ENCODE measurements at regions not wholly inside any gene's neighbourhood (a gene's known extent, or its start where the extent isn't known, plus 50 kb on each side); places are given as distances from the start of the nearest gene placed in this dataset.
"Not testable (repeated sequence)": the region's sequence is repeated elsewhere in the genome, so short reads cannot be mapped to it uniquely, and the experiment has no call there.

DNA sequence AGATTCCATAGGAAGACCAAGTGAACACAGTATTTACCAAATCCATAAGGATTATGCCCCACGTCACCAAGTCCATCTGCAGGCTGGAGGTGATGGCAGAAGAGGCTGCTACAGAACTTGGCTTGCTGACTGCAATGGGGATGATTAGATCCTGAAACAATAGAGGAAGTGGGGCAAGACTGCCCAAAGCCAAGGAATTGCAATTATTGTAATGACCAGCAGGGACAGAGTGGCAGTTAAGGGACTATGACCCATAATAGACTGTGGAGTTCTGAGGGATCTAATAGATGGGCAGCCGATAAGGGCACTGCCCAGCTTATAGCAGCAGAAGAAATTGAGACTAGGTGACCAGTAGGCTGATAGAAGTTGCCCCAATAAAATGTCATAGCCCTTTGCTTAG, 108.4 kb downstream of the MINAR1 start:
- peak; percentile 26 for DNase-seq

DNA sequence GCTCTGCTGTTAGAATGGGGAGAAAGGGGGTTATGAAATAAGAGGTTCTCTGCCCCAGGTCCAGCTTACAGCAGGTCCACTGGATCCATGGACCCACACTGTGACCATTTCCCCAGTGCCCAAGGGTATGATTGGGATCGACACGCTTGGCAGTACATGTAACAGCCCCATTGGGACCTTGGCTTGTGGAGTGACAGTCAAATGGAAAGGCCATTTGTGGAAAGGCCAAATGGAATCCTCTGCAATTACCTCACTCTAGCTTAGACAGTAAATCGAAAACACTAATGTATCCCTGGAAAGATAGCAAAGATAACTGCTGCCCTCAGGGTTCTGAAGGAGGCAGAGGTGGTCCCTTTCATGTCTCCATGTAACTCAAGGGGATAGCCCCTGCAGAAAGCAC, 109.1 kb downstream of the MINAR1 start:
- no peak for DNase-seq

DNA sequence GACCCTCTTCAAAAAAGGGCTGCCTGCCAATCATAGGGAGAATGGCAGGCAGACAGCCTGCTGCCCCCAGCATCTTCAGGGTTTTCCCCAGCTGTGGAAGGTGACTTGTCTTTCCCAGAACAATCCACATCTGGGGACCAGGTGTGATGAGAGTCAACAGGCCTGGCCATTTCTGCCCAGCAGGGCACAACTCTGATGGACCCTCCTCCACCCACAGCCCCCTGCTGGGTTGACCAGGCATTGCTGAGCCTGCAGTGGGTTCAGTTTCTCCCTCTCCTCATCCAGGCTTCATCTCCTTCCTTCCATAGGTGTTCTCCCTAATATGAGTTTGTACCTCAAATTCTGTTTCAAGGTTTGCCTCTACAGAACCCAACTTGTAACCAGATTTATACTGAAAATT, 111.0 kb downstream of the MINAR1 start:
- DNase-seq: no peak

DNA sequence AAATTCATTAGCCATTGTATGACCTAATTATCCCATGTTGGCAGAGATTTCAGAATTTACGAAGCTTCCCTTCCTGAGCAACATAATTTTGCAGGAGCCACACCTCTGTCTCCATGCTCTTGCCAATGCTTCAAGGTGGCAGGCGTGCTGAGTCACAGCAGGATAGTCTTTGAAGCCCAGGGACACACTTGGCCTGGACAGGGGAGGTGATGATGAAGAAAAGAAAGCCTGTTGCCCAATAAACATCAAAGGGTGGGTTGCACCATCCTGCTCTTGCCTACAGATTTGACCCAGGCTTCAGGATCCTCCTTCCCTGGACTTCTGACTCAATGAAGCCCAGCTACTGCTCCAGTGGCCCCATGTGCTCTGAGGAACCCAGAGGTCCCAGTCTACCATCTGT, 117.1 kb downstream of the MINAR1 start:
- DNase-seq: no peak

DNA sequence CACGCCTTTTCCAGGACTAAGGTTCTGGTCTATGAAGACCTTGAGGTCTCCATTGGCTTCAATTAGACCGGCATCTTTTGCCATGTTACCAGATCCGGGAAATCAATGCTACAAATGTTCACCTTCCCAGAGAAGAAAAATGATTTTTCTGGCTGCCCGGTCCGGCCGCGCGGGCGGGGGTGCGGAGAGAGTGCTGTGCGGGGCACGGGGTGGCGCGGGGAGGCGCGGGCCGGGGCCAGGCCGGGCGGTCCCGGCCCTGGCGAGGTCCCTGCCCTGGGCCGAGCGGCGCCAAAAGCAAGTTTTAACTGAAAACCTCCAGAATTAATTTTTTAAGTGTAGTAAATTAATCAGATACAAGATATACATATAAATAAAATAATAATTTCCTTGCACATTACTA, 128.2 kb downstream of the MINAR1 start:
- no peak for DNase-seq

DNA sequence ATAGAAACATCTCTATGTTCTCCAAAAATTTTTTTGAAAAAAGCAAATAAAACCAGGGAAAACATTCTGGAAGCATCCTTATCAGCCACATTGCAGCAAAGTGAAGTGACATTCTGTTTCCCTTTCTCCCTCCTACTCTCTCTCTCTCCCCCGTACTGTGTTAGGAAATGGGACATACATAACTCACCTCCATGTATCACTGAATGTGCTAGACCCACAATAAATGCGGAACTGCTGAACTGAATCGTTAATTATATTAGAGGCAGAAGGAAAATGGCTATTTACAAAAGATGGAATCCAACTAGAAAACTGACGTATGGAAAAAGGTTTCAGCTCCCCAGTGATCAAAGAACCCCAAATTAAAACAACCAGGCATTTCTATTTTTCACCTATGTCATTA, 129.8 kb downstream of the MINAR1 start:
- DNase-seq: no peak

DNA sequence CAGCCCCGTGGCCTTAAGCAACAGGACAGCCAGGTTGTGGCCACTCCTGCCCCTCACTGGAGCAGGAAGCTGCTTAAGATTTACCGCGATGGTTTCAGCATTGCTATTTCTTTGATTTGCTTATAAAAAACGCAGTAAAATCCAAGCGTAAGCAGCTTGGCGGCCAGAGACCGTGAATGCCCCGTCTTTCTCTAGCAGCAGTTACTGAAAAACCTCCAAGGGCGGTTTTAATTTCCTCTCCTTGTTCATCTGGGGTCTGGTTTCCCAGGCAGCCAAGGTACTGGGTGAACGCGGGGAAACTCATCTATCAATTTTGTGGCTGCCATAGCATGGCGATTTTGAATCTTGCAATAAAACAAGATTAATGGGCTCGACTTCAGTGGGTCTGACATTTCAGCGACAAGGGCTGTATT, 130.3 kb downstream of the MINAR1 start:
- no peak for DNase-seq

DNA sequence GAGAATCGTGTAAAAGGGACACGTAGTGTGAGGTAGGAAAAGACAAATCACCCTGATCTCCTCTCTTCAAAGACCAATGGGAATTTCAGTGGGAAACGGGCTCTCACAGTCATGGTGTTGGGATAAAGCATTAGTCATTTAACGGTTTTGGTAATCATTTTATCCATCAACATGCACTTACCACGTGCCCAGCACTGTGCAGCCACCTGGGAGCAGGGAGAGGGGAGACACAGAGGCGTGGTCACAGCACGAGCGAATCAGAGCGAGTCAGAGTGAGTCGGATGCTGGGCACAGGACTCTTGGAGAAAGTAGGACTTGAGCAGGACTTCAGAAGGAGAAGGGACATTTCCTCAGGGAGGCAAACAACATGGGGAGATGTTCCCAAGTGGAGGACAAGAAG, 130.8 kb downstream of the MINAR1 start:
- no peak for DNase-seq

DNA sequence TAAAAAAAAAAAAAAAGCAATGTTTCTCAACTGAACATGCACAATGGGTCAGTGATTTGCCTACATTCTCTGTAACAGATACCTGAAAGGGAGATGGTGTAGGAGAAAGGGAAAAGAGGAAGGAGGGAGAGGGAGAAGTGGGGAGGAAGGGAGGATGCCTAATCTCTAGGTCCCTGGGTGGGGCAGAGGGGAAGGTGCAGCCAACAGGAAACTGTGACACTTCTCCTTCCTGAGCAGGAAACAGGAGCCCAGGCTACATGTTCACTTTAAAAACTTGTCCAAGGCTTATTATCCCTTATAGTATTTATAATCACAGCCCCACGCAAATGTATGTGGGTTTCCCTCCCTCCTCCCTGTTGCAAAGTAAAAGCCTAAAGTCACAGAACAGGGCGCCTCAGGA, 137.9 kb downstream of the MINAR1 start:
- no peak for DNase-seq

DNA sequence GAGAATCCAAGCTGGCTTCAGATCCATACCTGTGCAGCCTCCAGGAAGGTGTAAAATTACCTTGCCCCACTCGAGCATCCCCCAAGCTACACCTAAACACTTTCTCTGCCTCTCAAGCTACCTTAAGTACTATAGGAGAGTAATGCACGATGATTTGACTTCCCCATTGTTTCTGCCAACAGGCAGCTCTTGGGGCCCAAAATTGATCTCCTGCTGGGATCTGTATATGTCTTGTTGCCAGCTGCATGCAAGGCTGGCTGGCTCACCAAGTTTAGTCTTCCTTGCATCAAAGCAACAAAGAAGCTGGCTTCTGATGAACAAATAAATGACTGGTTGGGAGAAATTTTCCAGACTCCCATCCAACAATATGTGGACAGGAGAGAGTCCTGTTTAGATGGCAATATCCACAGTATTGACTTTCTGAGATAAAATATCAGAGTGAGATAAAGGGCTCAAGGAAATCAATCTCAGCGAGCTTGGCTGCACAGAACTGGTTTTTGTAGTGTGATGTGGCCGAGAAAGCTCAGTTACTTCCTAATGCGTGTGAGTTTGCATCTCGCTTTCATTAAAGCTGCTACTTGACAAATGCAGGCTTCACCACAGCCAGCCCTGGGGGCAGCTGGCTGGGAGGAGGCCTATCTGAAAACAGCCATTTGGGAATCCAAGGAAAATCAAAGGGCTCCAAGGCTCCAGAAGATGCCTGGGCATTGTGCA, 140.7 kb downstream of the MINAR1 start:
- no peak for DNase-seq

DNA sequence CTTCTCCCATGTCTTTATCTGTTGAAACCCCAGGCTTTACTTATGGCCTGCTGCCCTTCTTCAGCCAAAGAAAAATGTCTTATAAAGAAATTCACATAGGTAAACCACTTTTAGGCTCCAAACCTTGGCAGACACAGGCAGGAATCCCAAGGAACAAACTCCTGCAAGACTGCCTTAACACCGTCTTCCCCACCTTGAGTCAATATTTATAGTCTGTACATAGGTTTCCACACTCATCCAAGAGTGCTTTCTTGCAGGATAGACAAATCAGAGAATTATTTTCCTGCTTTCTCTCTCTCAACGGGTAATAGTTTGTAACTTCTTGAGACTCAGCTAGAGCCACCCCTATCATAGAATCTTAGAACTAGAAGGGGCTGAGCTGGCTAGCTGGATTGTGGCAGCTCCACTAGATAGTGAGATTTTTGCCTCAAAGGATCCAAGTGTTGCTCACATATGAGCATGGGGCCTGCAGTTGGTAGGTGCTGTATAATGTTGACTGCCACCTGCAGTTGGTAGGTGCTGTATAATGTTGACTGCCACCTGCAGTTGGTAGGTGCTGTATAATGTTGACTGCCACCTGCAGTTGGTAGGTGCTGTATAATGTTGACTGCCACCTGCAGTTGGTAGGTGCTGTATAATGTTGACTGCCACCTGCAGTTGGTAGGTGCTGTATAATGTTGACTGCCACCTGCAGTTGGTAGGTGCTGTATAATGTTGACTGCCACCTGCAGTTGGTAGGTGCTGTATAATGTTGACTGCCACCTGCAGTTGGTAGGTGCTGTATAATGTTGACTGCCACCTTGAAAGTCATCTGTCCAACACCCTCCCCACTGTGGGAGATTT, 142.5 kb downstream of the MINAR1 start:
- not testable (repeated sequence) for DNase-seq

DNA sequence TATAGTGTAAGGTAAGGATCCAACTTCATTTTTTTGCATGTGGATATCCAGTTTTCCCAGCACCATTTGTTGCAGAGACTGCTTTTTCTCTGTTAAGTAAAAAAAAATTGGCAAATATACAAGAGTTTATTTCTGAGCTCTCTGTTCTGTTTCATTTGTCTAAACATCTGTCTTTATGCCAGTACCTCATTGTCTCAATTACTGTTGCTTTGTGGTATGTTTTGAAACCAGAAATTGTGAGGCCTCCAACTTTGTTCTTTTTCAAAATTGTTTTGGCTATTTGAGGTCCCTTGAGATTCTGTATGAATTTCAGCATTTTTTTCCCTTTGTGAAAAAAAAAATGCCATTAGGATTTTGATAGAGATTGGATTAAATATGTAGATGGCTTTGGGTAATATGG, 150.5 kb downstream of the MINAR1 start:
- DNase-seq: no peak

DNA sequence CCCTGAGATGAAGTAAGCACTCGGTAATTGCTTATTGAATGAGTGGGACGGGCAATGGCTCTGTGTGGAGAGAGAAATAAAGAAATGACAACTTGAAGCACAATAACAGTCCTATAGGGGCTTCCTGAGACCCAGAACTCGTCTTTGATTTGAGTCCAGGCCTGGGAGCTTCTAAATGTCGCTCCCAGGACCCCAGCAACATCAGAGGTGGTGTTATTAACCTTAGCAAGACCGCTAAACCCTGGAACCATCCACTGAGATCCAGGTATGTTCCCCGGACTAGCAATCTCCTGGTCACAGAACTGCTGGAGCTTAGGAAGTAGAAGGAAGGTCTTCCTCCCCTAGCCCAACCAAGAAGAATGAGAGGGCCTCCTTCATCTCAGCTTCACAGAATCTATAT, 160.0 kb downstream of the MINAR1 start:
- no peak for DNase-seq

DNA sequence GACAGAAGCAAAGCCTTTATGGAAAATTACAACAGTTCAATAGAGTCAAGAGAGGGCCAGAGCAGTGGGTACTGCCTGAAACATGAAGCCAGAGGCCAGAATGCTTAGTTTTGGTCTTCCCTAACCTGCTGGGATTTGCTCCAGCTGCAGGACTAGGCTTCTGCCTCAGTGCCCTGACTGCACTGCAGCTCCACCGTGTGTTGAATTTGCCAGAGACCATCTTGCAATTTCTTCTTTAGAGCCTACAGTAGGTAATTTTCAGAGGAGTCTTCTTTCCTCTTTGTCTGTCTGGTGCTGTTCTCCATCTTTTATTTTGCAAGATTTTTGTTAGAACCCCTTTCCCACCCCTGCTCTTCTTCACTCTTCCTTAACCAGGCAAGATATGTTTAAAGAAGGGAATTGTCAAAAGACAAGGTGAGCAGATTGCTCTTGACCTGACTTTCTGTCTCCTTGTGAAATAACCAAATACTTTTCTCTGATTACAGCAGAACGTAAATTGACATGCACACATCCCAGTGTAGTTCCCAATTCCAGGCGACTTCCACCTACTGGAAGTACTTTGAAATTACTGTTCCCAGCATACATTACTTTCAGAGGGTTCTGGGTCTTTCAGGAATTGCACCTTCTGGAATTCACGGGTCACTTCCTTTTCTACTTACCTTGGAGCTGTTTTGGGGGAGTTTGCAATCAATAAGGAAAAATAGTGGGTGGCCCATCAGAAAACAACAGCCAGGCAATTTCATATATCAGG, 161.2 kb downstream of the MINAR1 start:
- DNase-seq: no peak

DNA sequence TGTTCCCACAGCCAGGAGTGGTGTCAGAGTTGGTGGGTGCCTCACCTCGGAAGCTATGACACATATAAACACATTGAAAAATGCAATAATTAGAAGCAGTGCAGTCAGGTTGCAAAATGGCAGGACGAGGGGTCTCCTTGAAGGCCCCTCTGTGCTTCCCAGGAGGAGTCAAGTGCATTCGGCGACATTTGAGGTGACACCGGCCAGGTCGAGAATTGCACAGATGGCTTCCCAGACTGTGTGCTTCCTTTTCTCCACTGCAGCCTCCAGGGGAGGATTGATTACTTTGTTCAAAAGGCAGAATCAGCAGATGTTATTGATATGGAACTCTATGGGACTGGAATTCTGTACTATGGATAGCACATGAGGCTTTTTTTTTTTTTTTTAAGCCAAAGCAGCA, 163.2 kb downstream of the MINAR1 start:
- no peak for DNase-seq

DNA sequence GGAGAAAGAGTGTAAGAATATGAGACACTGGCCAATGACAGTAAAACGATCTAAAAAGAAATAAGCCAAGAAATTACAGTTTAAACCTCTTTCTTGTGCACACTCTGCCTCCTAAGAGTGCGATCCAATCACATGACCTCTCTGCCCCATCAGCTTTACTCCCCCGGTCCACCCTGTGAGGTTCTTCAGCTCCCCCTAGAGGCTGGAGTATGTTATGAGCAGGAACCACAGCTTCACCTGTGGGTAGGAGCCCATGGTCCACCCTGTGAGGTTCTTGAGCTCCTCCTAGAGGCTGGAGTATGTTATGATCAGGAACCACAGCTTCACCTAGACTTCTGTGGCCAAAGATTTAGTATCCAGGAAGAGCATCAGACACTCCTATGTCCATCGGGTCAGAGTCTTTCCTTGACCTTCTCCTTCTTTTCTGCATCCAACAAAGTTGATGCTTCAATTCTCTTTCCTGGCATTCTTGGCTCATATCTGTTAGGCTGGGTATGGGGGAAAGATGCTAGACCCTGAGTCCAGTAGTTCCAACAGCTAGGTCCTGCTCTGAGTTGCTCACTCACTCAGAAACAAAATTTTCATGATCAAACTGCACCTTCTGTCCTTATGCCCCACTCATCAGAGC, 164.0 kb downstream of the MINAR1 start:
- peak; percentile 95 for DNase-seq

DNA sequence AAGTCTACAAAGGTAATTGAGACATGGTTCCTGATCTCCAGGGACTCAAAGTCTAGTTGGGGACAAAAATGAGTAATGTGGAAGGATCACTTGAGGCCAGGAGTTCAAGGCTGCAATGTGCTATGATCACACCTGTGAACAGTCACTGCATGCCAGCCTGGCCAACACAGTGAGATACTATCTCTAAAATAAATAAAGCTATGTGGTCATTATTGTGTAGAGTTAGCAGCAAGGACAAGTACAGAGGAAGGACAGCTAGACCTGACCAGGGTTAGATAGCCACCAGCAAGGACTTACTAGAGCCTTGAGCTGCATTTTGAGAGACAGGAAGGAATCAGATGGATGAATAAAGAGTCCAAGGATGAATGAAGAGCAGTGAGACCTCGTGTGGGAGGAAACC, 166.5 kb downstream of the MINAR1 start:
- no peak for DNase-seq

DNA sequence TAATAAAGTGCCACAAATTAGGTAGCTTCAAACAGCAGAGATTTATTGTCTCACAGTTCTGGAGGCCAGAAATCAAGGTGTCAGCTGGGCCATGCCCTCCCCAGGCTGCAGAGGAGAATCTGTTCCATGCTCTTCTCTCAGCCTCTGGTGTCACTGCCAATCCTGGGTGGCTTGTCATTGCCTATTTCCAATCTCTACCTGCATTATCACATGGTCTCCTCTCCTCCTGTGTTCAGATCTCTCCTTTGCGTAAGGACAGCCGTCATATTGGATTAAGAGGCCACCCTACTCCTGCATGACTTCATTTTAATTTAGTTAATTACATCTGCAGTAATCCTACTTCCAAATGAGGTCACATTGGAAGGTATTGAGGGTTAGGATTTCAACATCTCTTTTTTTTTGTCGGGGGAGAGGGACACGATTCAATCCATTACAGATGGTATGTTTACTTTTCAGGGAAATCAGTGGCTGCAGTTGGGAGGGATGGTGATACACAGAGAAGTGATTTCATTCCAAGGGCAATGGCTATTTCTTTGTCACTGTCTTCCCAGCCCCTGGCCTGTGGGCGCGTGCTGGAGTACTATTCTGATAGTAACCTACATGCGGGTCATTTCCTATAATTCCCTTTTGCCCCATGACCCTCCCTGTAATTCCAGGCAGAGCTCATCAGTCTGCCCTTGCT, 169.4 kb downstream of the MINAR1 start:
- no peak for DNase-seq

DNA sequence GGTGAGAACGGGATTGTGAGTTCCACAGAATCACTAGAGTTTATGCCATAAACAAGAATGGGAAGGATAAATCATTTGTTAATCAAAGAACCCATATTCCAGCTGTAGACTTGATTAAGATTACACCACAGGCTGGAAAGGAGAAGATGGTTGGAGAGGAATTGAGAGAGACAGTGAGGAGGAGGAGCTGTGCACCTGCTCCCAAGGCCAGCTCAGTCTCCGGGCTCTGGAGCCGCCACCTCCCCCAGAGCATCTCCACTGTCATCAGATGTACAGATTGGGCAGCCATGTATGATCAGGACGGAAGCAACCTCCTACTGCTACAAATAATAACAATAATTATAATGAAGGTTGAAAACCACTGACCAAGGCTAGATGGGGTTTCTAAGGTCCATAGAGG, 170.0 kb downstream of the MINAR1 start:
- DNase-seq: no peak

DNA sequence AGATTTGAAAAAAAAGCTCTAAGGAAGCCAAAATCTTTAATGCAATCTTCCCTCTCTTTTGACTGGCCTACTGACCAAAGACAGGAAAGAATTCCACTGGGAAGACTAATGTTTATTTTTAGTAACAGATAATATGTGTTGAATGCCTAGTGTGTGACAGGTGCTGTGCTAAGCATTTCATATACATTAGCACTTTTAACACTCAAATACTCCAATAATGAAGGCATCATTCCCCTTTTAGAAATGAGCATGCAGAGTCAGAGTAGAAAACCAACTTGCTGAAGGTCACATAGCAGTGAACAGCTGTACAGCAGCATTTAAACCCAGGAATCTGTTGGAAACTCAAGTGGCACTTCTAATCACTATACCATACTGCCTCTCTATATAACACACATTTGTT, 170.6 kb downstream of the MINAR1 start:
- DNase-seq: no peak

DNA sequence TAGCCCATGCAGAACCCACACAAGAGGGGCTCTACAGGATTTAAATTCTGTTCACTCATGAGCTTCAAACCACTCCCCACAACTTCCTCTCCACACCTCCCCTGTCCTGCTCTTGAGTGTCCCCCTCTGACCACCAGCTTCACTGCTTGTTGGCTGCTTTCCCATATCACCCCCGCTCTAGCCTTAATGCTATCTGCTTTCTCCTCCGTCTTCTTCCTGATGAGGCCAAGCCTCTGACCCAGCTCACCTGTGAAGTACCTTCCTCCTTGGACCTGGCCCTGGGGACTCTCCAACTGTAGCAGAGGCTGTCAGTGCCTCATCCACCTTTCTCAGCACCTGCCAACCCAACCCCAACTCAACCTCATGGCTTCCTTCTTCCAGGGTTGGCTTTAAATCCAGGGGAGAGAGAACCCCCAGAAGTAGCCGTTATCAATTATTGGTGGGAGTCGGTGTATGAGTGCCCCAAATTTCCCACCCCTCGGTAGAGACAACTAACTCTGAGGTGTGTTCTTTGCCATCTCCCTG, 174.8 kb downstream of the MINAR1 start:
- no peak for DNase-seq

DNA sequence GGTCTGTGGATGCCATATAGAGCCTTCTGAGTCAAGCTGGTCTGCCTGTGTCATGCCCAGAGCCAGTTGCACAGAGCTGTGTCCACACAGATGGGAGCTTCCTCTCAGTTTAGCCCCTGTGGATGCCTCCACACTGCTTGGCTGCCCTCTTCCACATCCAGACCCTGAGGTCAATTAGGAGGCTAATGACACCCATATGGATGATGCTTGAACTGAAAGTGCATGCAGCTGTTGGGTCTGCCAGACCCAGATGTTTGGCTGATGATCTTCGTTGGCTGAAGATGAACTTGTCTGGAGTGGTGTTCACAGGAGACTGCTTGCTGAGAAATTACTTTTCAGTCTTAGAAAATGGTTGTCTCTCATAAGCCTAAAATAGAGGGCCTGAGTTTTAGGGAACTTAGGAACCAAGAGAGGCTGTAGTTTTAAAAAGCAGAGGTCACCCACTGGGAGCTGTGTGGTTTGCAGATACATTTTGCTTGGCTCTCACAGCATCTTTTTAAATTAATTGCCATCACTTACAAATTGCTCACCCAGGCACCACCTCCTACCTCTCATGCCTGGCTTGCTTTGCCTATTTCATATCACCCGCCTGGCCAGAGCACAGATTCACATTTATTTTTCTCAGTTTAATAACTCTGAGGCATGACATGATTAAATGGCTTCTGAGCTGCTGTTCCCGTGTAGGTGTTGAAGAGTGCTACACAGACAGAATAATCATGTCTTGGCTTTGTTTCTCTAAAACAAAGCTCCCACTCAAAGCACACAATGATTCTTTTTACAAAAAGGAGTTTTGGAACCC, 176.1 kb downstream of the MINAR1 start:
- no peak for DNase-seq

Data from hematopoietic multipotent progenitor cell treated with erythropoietin and hydrocortisone succinate and interleukin-3 and kit ligand, for 8 days (in vitro differentiated cells).